ENCODE measurements at regions not wholly inside any gene's neighbourhood (a gene's known extent, or its start where the extent isn't known, plus 50 kb on each side); places are given as distances from the start of the nearest gene placed in this dataset.
"Not testable (repeated sequence)": the region's sequence is repeated elsewhere in the genome, so short reads cannot be mapped to it uniquely, and the experiment has no call there.

DNA sequence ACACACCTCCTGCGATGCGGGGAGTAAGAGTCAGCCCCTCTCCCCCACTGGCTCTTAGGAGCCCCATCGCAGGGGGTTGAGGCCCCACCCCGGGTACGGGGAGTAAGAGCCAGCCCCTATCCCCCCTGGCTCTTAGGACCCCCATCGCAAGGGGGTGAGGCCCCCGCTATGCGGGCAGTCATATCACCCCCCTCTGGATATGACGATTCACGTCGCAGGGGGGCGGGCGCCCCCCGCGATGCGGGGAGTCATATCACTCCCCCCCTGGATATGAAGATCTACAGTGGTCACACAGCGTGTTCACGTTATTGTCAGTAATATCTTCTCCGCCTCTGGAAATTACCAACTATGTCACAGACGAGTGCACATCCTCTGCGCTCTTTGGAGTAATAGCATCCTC, 61.1 kb downstream of the DEFB131A start:
- not testable (repeated sequence) for DNase-seq (ENCODE audit: low read depth in 2 of 2)

DNA sequence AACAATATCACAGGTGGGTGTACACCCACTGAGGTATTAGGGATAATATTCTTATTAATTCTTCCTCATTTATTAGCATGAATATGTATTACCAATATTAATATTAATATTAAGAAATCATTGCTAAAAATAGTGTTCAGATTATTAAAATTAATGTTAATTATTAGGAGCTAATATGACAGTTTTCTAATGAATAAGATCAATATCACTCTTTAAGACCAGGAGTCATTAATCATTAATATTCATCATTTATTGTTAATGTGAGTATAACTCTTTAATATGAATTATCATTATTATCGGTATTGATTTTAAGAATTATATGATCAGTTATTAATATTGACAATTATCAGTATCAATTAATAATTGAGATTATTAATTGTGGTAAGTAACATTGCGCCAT, 62.5 kb downstream of the DEFB131A start:
- DNase-seq (ENCODE audit: low read depth in 2 of 2) = not testable (repeated sequence)

DNA sequence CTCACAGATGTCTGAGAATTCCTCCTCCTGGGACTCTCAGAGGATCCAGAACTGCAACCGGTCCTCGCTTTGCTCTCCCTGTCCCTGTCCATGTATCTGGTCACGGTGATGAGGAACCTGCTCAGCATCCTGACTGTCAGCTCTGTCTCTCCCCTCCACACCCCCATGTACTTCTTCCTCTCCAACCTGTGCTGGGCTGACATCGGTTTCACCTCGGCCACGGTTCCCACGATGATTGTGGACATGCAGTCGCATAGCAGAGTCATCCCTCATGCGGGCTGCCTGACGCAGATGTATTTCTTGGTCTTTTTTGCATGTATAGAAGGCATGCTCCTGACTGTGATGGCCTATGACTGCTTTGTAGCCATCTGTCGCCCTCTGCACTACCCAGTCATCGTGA, 68.7 kb downstream of the DEFB131A start:
- not testable (repeated sequence) for DNase-seq (ENCODE audit: low read depth in 2 of 2)

DNA sequence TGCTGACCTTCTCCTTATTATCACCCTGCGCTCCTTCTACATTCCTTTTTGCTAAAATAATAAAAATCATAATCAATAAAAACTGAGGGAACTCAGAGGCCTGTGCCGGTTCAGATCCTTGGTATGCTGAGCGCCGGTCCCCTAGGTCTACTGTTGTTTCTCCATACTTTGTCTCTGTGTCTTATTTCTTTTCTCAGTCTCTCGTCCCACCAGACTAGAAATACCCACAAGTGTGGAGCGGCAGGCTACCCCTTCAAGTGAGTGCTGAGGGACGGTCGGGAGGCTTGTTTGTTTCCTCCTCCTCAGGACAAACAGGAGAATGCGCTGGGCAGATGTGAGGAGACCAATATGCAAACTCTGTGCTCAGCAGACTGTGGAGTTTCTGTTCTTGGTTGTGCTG, 75.4 kb downstream of the DEFB131A start:
- not testable (repeated sequence) for DNase-seq (ENCODE audit: low read depth in 2 of 2)

DNA sequence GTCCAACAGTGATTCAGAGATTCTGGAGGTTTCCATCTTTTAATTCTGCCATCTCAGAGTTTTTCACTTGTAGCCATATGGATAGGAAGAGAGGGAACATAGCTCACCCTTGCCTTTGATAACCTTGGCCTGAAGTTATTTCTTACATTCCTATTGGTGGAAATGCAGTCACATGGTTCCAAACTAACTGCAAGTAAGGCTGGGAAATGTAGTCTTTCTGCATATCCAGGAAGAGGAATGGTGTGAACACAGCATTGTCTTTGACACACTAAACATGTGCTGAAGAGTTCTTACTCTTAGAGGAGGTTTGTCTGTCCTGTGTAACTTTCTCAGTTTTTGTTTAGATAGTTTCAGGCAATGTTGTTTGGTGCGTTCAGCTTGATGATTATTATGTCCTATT, 78.7 kb downstream of the DEFB131A start:
- DNase-seq (ENCODE audit: low read depth in 2 of 2) = not testable (repeated sequence)

DNA sequence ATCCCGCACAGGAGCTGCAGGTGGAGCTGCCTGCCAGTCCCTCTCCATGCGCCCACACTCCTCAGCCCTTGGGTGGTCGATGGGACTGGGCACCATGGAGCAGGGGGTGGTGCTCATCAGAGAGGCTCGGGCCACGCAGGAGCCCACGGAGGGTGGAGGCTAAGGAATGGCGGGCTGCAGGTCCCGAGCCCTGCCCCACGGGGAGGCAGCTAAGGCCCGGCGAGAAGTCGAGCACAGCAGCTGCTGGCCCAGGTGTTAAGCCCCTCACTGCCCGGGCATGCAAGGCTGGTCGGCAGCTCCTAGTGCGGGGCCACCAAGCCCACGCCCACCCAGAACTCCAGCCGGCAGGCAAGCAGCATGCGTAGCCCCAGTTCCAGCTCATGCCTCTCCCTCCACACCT, 80.2 kb downstream of the DEFB131A start:
- not testable (repeated sequence) for DNase-seq (ENCODE audit: low read depth in 2 of 2)

DNA sequence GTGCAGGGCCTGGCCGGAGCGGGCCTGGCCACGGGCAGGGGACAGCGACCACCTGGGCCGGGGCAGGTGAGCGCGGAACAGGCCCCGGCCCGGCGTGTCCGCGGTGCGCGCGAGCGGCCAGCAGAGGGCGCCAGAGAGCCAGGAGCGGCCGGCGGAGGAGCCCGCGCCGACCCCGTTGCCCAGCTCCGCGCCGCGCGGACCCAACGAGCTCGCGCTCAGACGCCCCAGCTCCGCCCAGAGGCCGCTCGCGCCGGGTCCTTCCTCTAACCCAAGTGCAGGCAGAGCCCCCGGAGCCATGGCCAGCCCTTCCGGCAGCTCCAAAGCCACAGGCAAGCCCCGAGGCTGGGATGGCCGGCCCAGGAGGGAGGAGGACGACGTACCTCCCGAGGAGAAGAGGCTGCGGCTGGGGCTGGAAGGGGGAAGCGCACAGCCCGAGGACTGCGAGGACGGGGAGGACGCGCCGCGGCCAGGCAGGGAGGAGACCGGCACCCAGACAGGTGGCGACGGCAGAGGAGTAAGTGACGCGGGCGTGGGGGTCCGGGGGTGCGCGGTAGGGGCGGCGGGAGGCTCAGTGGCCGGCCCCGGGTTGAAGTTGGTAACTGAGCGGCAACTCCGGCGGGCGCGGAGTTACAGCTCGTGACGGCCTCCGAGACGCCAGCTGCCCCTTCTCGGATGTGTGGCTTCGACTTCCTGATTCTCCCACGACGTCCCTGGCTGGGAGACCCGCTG, 88.1 kb downstream of the DEFB131A start:
- peak in 1 of 2 experiments; percentile 4 for DNase-seq (ENCODE audit: low read depth in 2 of 2)

DNA sequence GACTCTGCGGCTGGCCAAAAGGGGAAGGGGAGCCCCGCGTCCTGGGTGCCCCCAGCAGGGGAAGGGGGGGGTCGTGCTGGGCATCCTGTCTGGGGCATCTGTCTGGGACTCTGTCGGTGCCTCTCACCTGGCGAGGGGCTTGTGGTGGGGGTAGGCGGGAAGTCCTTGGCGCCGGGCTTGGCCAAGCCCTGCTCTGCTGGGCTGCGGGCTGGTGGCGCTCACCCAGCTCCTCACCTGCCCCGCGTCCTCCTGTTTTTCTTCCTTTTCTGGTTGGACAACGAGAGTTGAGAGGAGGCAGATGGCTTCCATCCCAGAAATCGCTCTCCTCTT, 88.6 kb downstream of the DEFB131A start:
- not testable (repeated sequence) for DNase-seq (ENCODE audit: low read depth in 2 of 2)

DNA sequence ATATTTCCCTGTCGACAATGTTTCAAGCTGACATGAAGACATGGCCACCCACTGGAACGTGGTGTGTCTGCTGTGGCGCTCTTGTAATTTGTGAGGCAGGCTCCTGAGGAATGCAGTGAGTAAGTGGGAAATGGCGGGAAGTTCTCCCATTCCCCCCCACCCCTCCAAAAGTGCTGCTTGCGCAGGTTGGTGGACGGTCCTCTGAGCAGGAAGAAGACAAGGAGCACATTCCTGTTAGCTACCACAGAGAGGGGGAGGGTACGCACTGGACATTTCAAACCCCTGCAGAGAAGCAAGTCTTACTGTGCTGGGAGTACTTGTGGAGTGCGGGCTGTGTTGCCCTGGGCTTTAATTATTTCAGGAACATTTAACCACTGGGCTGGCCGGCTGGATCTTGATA, 92.9 kb downstream of the DEFB131A start:
- not testable (repeated sequence) for DNase-seq (ENCODE audit: low read depth in 2 of 2)

DNA sequence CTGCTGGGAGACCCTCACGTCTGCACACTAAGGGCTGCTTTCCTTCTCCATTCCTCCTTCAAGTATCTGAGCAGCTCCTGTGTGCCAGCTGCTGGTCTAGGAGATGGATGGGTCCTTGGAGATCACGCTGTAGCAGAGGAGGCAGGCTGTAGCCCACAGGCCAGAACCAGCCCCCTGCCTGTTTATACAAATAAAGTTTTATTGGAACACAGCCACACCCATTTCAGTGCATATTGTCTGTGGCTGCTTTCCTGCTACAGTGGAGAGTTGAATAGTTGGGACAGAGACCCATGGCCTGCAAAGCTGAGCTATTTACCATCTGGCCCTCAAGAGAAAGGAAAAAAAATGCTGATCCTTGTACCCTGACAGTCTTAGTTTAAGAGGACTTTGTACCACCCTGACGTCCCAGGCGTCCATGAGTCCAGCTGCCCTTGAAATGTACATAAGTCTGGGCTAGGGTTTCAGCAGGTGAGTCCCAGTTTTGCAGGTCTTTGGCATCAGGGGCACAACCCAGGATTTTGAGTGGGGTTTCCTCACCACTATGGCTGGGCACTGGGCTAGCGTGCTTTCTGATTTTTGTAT, 95.8 kb downstream of the DEFB131A start:
- not testable (repeated sequence) for DNase-seq (ENCODE audit: low read depth in 2 of 2)

DNA sequence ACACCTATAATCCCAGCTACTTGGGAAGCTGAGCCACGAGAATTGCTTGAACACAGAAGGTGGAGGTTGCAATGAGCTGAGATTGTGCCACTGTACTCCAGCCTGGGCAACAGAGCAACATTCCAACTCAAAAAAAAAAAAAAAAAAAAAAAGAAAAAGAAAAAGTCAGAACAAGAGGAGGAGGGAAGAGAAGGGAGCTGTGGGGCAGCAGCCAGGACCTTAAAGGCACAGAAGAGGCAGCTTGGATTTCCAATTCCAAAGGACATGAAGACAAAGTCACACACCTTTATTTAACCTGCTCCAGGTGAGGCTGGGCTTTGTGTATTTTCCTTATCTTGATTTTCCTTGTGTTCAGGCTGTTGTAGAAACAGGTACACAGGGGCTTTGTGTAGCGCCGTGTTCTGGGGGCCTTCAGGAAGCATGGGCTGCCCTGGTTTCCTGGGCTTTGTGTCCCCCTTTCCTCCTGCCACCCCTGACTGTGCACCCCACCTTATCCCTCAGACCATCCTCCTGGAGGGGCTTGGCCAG, 97.2 kb downstream of the DEFB131A start:
- not testable (repeated sequence) for DNase-seq (ENCODE audit: low read depth in 2 of 2)

DNA sequence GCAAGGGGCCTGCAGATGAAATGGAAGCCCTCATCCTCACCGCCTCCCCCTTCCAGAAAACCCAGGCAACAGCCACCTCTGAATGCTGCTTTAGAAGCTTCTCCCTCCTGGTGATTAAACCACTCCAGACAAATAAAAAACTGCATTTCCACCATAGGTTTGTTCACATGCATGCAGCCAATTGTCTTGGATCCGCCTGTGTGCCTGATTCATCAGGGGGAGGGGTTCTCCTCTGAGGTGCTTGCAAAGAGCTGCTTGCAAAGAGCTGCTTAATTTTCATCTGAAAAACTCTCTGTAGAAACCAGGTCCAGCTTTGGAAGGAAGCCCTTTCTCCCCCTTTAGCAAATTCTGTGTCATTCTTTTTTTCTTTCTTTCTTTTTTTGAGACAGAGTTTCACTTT, 100.6 kb downstream of the DEFB131A start:
- not testable (repeated sequence) for DNase-seq (ENCODE audit: low read depth in 2 of 2)

DNA sequence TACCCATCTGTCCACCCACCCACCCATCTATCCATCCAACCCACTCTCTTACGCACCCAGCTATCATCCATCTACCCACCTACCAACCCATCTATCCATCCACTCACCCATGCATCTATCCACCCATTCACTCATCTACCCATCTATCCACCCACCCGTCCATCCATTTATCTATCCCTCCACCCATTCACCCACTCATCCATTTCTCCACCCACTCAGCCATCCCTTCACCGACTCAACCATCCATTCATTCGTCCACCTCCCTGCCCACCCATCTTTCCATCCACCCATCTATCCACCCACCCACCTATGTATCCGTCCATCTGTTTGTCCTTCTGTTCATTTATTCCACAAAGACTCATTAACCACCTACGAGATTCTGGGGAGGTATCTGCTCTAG, 103.3 kb downstream of the DEFB131A start:
- DNase-seq (ENCODE audit: low read depth in 2 of 2) = not testable (repeated sequence)

DNA sequence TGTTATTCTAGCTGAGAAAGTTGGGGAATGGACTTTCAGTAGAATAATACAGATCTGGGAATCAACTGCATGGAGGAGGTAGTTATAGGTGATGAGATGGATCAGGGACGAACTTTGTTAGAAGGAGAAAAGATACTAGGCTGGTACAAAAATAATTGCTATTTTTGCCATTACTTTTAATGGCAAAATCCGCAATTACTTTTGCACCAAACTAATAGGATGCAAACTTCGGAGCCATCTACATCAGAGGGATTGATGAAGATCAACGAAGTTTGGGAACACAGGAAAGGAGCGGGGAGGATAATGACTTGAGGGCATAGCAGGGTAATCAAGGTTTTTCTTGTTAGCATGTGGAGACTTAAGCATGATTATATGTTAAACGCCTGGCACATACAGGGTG, 111.9 kb downstream of the DEFB131A start:
- DNase-seq (ENCODE audit: low read depth in 2 of 2) = not testable (repeated sequence)

DNA sequence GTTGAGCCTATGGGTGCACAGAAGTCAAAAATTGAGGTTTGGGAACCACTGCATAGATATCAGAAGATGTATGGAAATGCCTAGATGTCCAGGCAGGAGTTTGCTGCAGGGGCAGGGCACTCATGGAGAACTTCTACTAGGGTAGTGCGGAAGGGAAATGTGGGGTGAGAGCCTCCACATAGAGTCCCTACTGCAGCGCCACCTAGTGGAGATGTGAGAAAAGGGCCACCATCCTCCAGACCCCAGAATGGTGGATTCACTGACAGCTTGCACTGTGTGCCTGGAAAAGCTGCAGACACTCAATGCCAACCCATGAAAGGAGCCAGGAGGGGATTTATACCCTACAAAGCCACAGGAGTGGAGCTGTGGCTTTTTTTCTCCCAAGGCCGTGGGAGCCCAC, 133.7 kb downstream of the DEFB131A start:
- not testable (repeated sequence) for DNase-seq (ENCODE audit: low read depth in 2 of 2)

DNA sequence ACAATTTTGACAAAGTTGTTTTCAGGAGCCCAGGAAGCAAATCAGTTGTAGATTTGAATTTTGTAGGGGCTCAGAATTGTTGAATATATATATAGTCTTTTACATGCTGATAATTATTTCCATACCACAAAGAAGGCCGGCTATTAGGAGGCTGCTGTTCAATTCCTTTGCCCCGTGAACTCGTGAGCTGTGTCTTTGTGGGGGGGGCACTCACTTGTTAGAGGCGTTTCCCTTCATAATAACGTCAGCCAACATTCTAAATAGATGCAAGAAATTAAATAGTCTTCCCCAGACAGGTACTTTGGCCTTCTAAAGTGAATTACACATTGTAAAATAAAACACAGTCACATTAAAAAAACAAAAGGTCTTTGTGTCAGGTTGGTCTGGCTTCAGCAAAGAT, 138.7 kb downstream of the DEFB131A start:
- not testable (repeated sequence) for DNase-seq (ENCODE audit: low read depth in 2 of 2)

DNA sequence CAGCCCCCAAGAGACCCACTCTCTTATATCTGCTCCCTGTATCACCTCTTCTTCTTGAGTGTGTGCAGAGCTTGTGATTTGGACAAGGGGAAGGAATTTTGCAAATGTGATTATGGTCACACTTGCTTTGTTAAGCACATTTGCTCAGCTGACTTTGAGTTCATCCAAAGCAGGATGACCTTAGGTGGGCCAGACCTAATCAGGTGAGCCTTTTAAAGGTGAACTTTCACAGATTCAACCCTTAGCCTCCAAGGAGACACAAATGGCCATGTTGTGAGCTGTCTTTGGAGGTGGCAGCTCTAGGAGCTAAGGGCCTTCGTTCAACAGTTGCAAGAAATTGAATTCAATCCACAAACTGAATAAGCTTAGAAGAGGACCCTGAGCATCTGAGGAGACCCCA, 147.8 kb downstream of the DEFB131A start:
- no peak for DNase-seq (ENCODE audit: low read depth in 2 of 2)

DNA sequence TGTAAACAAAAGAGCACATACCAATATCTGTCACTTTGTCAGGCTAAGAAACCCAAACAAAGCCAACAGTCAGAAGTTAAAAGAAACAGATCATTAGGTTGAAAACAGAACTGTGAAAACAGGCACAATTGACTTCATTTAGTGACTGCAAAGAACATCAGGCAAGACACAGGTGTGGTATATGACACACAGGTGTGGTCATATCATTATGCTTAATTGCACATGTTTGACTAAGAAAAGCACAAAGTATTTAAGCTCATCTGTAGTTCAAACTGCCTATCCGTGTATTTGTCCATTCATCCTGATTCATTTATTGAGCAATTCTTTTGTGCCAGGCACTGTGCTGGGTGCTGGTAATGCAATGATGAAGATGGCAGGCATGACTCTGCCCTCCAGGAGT, 150.7 kb downstream of the DEFB131A start:
- DNase-seq (ENCODE audit: low read depth in 2 of 2) = no peak

DNA sequence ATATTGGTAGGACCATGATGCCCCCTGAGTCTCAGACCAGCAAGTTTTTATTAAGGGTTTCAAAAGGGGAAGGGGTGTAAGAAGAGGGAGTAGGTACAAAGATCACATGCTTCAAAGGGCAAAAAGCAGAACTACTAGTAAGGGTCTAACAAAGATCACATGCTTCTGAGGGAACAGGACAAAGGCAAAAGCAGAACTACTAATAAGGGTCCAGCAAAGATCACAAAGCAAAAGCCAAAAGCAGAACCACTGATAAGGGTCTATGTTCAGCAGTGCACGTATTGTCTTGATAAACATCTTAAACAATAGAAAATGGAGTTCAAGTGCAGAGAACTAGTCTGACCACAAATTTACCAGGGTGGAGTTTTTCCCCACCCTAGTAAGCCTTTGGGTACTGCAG, 151.3 kb downstream of the DEFB131A start:
- not testable (repeated sequence) for DNase-seq (ENCODE audit: low read depth in 2 of 2)

DNA sequence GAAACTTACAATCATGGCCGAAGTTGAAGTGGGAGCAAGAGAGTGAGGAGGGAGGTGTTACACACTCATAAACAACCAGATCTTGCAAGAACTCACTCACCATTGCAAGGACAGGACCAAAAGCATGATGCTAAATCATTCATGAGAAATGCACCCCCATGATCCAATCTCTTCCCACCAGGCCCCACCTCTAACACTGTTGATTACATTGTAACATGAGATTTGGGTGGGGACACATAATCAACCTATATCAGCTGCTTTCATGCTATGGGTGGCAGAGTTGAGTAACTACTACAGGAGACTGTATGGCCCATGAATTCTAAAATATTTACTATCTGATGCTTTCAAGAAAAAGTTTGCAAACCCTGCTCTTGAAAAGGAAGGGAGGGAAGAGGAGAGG, 155.1 kb downstream of the DEFB131A start:
- no peak for DNase-seq (ENCODE audit: low read depth in 2 of 2)

DNA sequence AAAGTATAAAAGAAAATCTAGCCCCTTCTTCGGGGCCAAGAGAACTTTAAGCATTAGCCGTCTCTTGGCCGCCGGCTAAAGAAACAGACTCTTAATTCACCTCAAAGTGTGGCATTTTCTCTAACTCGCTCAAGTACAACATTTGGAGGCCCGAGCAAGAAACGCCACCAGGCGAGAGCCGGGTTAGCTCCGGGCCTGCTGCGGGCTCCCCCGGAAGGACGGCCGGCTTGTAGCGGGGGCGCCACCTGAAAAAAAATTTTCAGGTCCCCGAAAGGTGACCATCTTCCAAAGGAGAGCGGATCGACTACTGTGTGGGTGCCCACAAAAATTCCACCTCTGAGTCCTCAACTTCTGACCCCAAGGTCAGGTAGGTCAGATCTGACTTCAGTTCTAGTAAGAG, 156.0 kb downstream of the DEFB131A start:
- DNase-seq (ENCODE audit: low read depth in 2 of 2) = no peak

DNA sequence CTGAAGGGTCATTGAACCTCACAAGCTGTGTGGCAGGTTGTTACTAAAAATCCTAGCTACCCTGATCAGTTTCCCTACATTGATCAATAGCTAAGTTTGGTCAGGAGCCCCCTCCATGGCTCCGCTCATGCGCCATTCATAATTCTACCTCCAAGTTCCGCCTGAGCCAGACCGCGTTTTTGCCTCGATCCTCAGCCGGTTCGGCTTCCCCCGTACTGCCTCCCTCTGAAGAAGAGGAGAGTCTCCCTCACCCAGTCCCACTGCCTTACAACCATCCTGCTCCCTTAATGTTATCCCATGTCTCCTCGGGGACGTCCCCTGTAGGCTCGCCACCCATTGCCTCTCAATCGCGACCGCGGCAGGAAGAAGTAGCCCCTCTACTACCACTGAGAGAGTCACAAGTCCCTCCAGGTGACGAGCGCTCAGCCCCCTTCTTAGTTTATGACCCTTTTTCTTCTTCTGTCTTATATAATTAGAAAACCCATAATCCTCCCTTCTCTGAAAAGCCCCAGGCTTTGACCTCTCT, 158.2 kb downstream of the DEFB131A start:
- no peak for DNase-seq (ENCODE audit: low read depth in 2 of 2)

Measured in fibroblast of skin of left biceps (primary cell).